OCI-LY3 (cell line): ENCODE measurements at regions not wholly inside any gene's neighbourhood (a gene's known extent, or its start where the extent isn't known, plus 50 kb on each side); places are given as distances from the start of the nearest gene placed in this dataset.

Experiments used
- EZH2phosphoT487 ChIP-seq: fragments of 200-600 bp; shearing (Covaris generic); IDR thresholded peaks from 2 replicates; pipeline ENCODE4 v1.6.1; 2018; ENCODE audit warnings: antibody characterized with exemption, mixed run types, low read depth
- TF ChIP-seq, protein P1 (sequence below): fragments of 200-600, 300-600 bp; sonication (generic); IDR thresholded peaks from 2 replicates; pipeline ENCODE4 v1.5.1; 2014; ENCODE audit warnings: antibody characterized with exemption, low read length, low read depth

DNA sequence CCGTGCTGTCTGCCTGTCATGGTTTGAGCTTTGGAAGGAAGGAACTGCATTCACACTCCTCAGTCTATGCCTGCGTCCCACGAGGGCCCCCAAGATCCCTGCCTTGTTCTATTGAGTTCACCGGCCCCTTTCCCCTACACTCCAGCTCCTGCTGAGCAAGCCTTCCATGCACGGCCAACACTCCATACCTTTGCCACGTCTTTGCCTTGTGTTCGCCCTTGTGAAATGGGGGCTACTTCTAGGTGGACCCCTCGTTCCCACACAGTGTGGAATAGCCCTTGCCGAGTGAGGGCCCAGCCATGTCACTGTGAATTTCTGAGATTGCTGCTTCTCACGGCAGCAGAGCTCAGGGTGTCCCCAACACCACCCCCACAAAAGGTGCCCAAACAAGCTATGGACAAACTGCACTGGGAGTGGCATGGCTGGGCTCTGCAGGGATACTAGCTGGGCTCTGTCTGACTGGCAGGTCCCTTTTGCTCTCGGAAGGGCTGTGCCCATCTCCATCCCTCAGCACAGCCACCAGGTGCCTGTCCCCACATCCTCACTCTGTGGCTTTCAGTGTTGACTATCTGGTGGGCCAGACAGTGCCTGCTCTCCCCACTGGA is 67.9 kb upstream of the ADAMTS2 start:
- TF ChIP-seq, protein P1, sequence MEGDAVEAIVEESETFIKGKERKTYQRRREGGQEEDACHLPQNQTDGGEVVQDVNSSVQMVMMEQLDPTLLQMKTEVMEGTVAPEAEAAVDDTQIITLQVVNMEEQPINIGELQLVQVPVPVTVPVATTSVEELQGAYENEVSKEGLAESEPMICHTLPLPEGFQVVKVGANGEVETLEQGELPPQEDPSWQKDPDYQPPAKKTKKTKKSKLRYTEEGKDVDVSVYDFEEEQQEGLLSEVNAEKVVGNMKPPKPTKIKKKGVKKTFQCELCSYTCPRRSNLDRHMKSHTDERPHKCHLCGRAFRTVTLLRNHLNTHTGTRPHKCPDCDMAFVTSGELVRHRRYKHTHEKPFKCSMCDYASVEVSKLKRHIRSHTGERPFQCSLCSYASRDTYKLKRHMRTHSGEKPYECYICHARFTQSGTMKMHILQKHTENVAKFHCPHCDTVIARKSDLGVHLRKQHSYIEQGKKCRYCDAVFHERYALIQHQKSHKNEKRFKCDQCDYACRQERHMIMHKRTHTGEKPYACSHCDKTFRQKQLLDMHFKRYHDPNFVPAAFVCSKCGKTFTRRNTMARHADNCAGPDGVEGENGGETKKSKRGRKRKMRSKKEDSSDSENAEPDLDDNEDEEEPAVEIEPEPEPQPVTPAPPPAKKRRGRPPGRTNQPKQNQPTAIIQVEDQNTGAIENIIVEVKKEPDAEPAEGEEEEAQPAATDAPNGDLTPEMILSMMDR: no peak
- no peak for TF ChIP-seq EZH2phosphoT487
